Kidney (tissue), 13 donors: ENCODE measurements at regions not wholly inside any gene's neighbourhood (a gene's known extent, or its start where the extent isn't known, plus 50 kb on each side); places are given as distances from the start of the nearest gene placed in this dataset.

Source experiments
- DNase-seq, 5 donors: peaks; one replicate each; pipeline ENCODE4 v3.0.0-alpha.2; 2013 to 2020
- FAIRE-seq: peaks from 2 replicates; lab custom pipeline; 2012; peaks lifted over from hg19 to GRCh38; lab: Jason Lieb, UNC
- H3K27ac ChIP-seq, 2 donors: one replicate each; pipeline ENCODE4 v1.7.0; 2013; ENCODE audit warnings: low read depth in 2 of 2, low read length in 2 of 2, inconsistent platforms in 1 of 2
- H3K27me3 ChIP-seq: one replicate; pipeline ENCODE4 v1.7.1; 2013; ENCODE audit warnings: low read length, inconsistent platforms; ENCODE audit not compliant: control insufficient read depth, insufficient read depth
- H3K36me3 ChIP-seq, 3 donors: one replicate each; pipeline versions ENCODE4 v1.7.0 to v1.7.1; 2013; ENCODE audit warnings: low read length in 3 of 3, control low read depth in 1 of 3, inconsistent platforms in 1 of 3; ENCODE audit not compliant: insufficient read depth in 3 of 3, control insufficient read depth in 2 of 3
- H3K4me1 ChIP-seq, 3 donors: one replicate each; pipeline versions ENCODE4 v1.7.0 to v1.7.1; 2013; ENCODE audit warnings: low read length in 3 of 3, inconsistent platforms in 1 of 3, low read depth in 1 of 3; ENCODE audit not compliant: control insufficient read depth in 2 of 3, insufficient read depth in 2 of 3
- H3K4me3 ChIP-seq, 3 donors: one replicate each; pipeline versions ENCODE4 v1.7.0 to v1.8.1; 2013; ENCODE audit warnings: low read length in 3 of 3, control low read depth in 1 of 3, inconsistent platforms in 1 of 3
- H3K9ac ChIP-seq, 3 donors: one replicate each; pipeline versions ENCODE4 v1.7.0 to v1.7.1; 2013; ENCODE audit warnings: low read length in 3 of 3, control low read depth in 1 of 3, inconsistent platforms in 1 of 3
- H3K9me3 ChIP-seq, 3 donors: one replicate each; pipeline versions ENCODE4 v1.7.0 to v1.7.1; 2013; ENCODE audit warnings: low read length in 3 of 3, control low read depth in 1 of 3, inconsistent platforms in 1 of 3; ENCODE audit not compliant: control insufficient read depth in 2 of 3, insufficient read depth in 1 of 3
- intact Hi-C: fragments of 100-400 bp; cut with DNase I; formaldehyde crosslinking; loops from one replicate; pipeline ENCODE4 v1.11.1; 2022
- TF ChIP-seq, protein P1 (sequence below): IDR thresholded peaks from 3 replicates; pipeline ENCODE4 v1.5.1; 2012; ENCODE audit warnings: mild to moderate bottlenecking, moderate library complexity, borderline replicate concordance; ENCODE audit not compliant: insufficient read depth; ENCODE audit errors: extremely low read depth
- donor health status: control.
- donor health status: control.
- donor health status: control.
- donor health status: control.
- donor health status: control.
- donor health status: DM: yes; HTN: yes; CAD: no.
- donor health status: Normal renal cell carcinoma (clear cell type).

DNA sequence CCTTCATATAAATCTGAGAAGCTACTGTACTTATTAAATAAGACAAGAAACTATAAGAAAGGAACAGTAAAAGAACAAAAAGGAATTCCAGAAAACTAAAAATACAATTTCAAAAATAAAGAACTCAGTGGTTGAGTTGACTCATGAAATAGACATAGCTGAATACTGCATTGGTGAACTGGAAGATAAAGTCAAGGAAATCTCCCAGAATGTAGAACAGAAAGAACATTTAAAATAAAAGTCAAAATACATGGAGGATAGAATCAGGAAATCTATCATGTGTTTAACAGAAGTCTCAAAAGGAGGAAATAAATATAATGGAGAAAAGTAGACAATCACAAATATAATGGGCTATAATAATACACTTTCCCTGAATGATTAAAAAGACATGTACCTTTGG lies 136.4 kb upstream of the PMFBP1 start:
- TF ChIP-seq, protein P1, sequence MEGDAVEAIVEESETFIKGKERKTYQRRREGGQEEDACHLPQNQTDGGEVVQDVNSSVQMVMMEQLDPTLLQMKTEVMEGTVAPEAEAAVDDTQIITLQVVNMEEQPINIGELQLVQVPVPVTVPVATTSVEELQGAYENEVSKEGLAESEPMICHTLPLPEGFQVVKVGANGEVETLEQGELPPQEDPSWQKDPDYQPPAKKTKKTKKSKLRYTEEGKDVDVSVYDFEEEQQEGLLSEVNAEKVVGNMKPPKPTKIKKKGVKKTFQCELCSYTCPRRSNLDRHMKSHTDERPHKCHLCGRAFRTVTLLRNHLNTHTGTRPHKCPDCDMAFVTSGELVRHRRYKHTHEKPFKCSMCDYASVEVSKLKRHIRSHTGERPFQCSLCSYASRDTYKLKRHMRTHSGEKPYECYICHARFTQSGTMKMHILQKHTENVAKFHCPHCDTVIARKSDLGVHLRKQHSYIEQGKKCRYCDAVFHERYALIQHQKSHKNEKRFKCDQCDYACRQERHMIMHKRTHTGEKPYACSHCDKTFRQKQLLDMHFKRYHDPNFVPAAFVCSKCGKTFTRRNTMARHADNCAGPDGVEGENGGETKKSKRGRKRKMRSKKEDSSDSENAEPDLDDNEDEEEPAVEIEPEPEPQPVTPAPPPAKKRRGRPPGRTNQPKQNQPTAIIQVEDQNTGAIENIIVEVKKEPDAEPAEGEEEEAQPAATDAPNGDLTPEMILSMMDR, result no peak
- no peaks in the 10 kb centered on the region for H3K36me3 ChIP-seq
- H3K9ac ChIP-seq, result no peak overlapping the region
- FAIRE-seq (no peak), DNase-seq (no peak)
- H3K4me3 ChIP-seq, result no peak overlapping the region
- peaks cover 0 to 6% (median 2%) of the 10 kb centered on the region in 3 donors for H3K9me3 ChIP-seq
- H3K4me1 ChIP-seq, result no peaks in the 10 kb centered on the region
- no peaks in the 10 kb centered on the region for H3K27me3 ChIP-seq
- no peak overlapping the region for H3K27ac ChIP-seq
- intact Hi-C loops, result no loop called here

DNA sequence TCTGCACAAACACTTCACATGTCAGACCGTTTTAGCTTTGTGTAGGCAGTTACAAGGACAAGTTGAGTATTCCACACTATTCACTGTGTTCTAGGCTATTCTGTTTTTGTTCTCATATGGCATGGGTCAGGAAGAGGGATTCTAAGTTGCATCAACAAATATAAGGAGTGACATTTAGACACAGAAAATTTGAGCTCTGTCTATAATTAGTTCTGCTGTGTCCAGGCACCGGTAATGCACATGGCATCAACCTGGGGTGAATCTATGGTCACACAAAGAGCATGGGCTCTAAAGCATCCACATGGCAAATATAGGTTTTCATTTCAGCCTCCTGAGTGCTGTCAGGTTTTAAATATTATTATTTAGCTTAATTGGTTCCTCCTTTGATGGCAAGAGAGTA lies 130.4 kb upstream of the PMFBP1 start:
- H3K9me3 ChIP-seq, result no peaks in the 10 kb centered on the region
- H3K27me3 ChIP-seq, result no peaks in the 10 kb centered on the region
- no peak overlapping the region for H3K9ac ChIP-seq
- no peak overlapping the region for H3K27ac ChIP-seq
- H3K4me1 ChIP-seq, result no peaks in the 10 kb centered on the region
- FAIRE-seq (no peak), DNase-seq (no peak)
- no peaks in the 10 kb centered on the region for H3K36me3 ChIP-seq
- H3K4me3 ChIP-seq, result no peak overlapping the region
- intact Hi-C loops, result no loop called here
- TF ChIP-seq, protein P1, result no peak

DNA sequence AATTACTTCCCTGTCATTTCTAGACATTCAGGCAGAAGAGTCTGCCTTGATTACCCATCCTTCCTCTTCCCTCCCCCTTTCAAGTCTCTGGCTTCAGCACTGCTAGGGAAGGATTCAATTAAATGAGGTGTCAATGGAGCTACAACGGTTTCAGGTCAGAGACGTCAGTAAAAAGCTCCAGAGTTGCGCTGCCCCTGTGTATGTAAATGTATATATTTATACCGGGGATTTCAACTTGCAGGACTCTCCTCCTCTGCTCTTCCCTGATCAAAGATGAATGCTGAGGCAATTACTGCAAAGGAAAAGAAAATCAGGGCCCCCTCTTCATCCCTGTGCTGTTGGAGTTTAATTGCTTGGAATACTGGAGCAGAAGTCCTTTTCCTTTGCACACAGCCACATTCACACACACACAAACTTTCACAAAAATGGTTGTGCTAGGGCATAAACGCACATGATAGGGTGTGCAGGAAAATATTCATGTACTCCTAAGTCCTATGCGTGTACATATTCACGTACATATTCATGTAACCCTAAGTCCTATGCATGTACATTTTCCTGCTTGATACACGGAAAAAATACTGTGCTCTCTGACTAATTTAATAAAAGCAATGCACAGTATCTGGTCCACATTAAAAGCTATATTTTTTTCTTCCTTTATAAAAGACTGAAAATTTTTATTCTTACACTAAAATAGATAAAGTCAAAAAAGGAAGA lies 129.7 kb upstream of the PMFBP1 start:
- Histone ChIP-seq H3K4me1 (no peaks in the 10 kb centered on the region), H3K27me3 (no peaks in the 10 kb centered on the region), H3K36me3 (no peaks in the 10 kb centered on the region), H3K27ac (no peak overlapping the region), H3K4me3 (no peak overlapping the region), H3K9ac (no peak overlapping the region), H3K9me3 (no peaks in the 10 kb centered on the region)
- intact Hi-C loops, result no loop called here
- DNase-seq (no peak), FAIRE-seq (no peak)
- TF ChIP-seq, protein P1, result no peak
